HG02885 (cell line): ENCODE measurements at regions not wholly inside any gene's neighbourhood (a gene's known extent, or its start where the extent isn't known, plus 50 kb on each side); places are given as distances from the start of the nearest gene placed in this dataset.

Source experiments
- ATAC-seq: cut with Tn5 transposase; IDR thresholded peaks from one replicate; pipeline ENCODE4 v1.9.1; 2021; ENCODE audit warnings: mild to moderate bottlenecking; ENCODE audit not compliant: unreplicated experiment, poor library complexity

DNA sequence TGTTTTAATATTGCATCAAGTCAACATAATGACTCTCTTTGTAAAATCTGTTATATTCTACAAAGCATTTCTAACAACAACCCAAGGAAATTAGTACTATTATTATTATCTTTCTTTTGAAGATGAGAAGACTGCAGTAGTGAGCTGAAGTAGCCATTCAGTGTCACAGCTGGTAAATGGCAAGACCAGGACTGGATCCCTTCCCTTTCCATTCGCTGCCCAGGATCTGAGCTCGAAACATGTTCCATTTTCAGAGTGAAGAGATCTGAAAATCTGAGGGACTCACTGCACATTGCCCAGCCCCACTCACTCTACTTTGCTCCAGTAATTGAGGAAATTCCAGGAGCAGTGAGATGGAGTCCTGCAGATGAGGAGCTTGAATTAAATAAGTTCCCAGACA is 240.0 kb upstream of the BLID start:
- ATAC-seq: no peak

DNA sequence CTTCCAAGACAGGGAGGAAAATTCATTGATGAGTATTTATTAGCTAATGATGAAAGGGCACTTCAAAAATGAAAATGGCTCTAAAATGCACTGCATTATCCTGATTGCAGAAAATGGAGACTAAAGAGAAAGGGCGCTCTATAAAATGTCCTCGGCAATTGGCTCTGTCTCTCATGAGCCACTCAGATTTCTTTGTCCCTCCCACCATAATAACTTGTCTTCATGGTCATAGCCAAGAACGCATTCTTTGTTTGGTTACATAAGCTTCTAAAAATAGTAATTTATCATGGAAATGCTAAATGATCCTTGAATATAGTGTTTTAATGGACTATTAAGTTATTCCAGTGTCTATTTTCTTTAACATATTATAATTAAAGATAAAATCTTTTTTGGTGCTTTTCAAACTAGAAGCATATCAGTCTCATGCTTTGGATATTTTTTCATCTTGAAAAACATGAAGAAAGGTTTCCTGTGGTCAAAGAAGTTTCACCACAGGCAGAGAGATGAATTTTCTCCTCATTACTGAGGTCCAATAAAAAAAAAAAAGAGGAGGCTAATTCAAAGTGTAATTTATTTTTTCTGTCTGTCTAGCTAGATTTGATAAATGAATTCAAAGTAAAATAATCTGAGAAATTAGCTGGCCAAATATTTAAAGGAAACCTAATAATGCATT is 238.1 kb upstream of the BLID start:
- no peak for ATAC-seq

- ATAC-seq: no peak
Measured at GRCh38 chr11:122353561-122353960, 237.5 kb upstream of the BLID start.

DNA sequence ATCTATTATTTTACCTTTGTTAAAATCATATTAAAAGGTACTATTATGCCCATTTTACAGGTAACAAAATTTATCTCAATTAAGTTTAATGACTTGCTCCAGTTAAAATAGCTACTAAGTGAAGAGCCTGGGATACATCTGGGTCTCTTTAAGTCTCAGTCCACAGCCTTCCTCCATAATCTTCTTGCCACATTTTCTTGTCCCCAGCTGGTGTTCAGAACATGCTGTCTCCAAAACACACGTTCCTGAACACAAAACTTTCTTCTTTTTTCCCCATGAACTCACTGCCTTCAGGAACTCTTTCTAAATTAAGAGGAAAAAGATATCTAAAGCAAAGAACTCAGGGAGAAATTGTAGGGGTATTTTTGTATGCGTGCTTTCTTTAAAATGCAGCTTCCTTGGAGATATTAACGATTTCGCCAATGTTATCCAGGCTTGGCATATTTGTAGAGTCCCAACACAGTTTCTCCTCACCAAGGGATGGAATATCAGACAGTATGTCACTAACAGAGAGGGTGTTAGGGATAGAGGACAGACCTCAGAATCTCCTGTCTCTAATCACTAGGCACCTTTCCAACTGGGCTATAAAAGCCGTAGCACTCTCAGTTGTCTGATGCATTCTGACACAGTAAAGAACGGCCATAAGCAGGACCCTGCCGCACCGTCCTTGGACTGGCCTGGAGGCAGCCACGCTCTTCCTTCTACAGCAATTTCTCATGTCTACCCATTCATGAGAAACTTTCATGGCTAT is 232.8 kb upstream of the BLID start:
- no peak for ATAC-seq

DNA sequence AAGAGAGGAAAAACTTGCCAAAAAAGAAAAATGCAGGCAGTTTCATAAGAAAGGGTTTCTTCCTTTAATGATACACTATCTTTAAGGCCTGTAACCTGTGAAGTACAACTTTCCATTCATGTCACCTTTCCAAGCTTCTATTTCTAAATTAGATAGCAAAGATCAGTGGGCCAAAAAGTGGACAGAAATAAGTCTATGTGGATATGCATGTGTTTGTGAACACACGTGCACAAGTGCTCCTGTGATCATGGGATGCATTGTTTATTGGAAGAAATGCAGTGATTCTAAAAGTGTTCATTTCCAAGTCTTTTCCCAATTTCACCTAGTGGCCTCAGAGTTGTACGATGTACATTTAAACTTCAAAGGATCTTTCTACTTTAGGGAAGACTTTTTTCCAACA is 230.0 kb upstream of the BLID start:
- no peak for ATAC-seq

DNA sequence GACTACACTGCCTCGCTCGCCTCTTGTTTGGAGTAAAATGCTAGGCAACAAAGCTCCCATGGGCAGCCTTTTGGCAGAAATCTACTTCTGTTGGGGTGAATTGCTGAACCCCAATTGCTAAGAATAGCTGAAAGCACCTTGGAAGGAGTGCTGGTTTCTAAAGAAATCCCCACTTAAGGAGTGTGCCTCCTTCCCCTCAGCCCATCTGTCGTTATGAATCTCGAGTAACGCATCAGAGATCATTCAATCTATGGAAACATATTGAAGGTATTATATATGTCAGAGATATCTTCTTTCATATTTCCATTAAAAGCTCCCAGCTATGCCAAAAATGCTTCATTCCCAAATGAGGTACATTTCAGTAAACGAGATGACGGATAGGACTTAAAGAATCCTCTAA is 229.6 kb upstream of the BLID start:
- ATAC-seq: no peak

DNA sequence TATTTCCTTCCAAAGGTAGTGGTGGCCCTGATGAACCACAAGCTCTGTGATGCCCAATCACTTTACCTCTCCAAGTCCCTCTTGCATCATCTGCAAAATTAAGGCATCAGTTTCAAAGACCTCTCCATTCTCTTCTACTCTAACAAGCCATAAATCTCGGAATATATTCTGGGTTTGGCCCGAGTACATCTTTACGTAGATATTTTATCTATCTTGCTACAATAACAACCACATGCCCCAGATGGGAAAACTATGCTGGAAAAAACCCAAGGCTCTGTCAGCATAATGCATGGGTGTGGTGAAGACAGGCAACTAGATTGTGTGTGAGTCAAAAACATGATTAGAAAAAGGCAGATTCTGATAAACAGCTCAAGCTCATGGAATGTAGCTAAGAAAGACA is 228.2 kb upstream of the BLID start:
- ATAC-seq: no peak

DNA sequence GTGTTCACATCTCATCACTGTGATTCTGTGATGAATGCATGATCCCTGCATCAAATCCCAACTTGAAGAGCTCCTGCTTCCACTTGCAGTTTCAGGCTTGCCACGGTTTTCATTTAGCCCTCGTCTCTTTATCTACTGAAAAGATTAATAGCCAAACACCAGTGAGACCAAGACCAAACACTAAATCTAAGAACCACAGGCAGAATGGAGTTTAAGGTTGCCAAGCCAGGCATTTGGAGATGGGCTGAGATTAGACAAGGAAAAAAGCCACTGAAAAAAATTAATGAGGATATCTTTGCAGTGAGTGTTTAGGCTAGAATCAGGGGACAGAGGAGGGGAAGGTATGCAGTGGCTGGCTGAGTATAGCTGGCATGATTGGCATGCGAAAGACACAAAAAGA is 227.2 kb upstream of the BLID start:
- no peak for ATAC-seq

DNA sequence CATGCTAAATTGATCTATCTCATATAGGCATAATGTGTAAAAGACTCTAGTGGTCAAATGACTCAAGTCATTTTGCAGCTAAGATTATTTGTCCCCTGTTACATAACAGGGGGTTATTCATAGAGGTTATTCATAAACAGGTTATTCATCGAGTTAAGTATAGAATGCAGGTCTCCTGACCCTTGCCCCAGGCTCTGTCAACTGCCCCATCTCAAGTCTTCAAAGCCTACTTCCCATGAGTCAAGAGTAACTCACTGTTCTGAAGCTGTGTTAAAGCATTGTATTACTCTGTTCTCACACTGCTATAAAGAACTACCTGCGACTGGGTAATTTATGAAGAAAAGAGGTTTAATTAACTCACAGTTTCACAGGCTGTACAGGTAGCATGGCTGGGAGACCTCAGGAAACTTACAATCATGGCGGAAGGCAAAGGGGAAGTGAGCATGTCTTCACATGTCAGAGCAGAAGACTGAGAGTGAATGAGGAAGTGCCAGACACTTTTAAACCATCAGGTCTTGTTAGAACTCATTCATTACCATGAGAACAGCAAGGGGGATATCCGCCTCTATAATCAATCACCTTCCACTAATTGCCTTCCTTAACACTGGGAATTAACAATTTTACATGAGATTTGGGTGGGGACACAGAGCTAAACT is 226.2 kb upstream of the BLID start:
- no peak for ATAC-seq

DNA sequence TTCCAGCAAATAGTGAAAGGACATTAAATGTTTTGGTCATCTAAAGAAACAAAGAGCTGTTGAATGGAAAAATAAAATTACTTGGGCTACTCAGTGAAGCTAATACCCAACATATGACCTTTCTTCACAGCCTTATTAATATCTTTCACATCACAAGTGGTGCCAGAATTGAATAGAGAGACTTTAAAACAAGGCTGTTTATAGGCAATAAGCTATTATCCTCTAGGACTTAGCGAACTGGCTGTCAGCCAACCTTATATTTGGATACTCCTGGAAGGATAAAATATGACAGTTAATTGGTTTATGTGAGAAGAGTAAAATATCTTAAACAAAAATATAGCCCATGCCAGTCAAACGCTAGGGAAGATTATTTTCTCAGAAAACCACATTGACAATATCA is 225.5 kb upstream of the BLID start:
- no peak for ATAC-seq

- ATAC-seq: no peak
Measured at GRCh38 chr11:122340607-122341290, 224.7 kb upstream of the BLID start.

GRCh38 chr11:122339436-122340060 is 223.5 kb upstream of the BLID start:
- no peak for ATAC-seq

DNA sequence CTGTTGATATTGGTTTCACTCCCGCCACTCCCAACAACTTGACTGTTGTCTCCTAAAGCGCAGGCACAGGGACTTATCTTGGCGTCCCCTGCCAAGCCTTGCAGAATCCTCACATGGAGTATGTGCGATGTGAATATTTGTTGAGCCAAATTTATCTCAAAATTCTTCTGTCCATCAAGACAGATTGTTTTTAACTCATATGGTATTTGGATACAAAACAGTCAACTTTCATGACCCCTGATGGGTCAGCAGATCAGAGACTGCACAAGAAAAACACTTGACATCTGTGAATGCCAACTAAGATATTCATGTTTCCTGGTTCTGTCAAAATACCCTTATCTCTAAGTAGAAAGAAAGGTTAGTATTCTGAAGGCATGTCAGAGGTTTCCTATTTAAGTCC is 221.7 kb upstream of the BLID start:
- ATAC-seq: no peak

- ATAC-seq: no peak
Measured at GRCh38 chr11:122337241-122337640, 221.2 kb upstream of the BLID start.

GRCh38 chr11:122336706-122337105 is 220.7 kb upstream of the BLID start:
- ATAC-seq: no peak

DNA sequence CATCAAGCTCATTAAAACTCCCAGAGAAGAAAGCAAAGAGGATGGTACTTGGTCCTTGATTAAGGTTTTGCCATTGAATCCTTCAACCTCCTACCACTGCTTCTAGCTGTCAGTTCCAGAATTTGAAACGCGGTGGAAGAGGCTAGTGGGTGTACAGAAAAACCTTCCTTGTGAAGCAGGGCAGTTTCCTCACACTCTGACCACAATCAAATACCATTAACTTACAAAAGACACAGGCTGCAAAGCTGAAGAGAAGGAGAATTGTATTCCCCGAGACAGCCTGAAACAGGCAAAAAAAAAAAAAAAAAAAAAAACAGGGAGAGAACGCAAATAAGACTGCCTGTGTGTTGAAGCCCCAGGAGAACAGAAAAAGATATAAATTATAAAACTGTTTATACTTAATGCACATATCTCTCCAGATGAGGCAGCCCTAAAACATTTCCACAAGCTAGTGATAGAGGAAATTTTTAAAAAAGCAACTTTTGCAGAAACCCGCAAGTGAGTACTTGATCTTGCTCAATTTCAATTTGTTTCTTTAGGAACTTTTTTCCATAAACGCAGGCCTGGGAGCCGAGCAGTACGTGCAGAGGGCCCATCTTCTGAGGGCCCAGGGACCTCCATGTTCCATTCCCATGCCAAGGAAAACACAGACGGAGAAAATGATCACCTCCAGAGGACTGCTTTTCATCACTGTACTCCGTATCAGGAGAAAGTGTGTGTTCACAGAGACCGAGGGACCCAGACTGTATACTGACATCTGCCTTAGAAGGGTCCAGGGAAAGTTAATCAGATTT is 218.7 kb upstream of the BLID start:
- ATAC-seq: no peak

GRCh38 chr11:122333467-122333866 is 217.5 kb upstream of the BLID start:
- no peak for ATAC-seq

DNA sequence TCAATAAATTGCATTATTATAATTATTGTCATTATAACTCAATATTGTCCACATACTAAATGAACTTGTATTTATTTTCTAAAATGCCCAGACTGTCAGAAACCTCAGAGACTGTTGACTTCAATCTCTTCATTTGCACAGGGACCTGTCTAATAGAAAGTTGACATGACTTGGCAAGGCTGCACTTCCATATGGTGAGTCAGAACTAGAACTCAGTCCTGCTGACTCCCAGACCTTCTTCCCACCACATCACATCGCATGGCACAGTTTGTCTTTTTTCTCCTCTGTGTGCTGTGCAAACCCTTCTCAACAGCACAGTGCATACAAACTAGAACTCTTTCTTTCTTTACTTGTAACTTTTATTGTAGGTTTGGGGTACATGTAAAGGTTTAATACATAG is 215.1 kb upstream of the BLID start:
- ATAC-seq: no peak

GRCh38 chr11:122330279-122330965 is 214.4 kb upstream of the BLID start:
- no peak for ATAC-seq
